Tibial artery (tissue), 4 donors: ENCODE measurements at regions not wholly inside any gene's neighbourhood (a gene's known extent, or its start where the extent isn't known, plus 50 kb on each side); places are given as distances from the start of the nearest gene placed in this dataset.

Experiments used
- DNase-seq, 2 donors: peaks; one replicate each; pipeline ENCODE4 v3.0.0-alpha.2; 2019
- H3K27ac ChIP-seq, 2 donors: fragments of 200-600 bp; sonication (generic) in 1 of 2; 1 replicate in 1 of 2; 2 replicates in 1 of 2; pipeline ENCODE4 v1.5.1; 2018 to 2019; ENCODE audit warnings: mild to moderate bottlenecking in 1 of 2
- H3K27me3 ChIP-seq, 2 donors: fragments of 200-600 bp; sonication (generic) in 1 of 2; one replicate each; pipeline versions ENCODE4 v1.5.1 to v1.6.0; 2016 to 2019
- H3K36me3 ChIP-seq, 3 donors: fragments of 200-600 bp; sonication (generic) in 2 of 3; one replicate each; pipeline ENCODE4 v1.5.1; 2016 to 2019; ENCODE audit warnings: mild to moderate bottlenecking in 2 of 3
- H3K4me1 ChIP-seq, 4 donors: fragments of 200-600 bp; sonication (generic) in 2 of 4; 1 replicate in 3 of 4; 2 replicates in 1 of 4; pipeline ENCODE4 v1.5.1; 2016 to 2019
- H3K4me3 ChIP-seq, 2 donors: fragments of 200-600 bp; sonication (generic) in 1 of 2; 1 replicate in 1 of 2; 2 replicates in 1 of 2; pipeline ENCODE4 v1.5.1; 2018 to 2019; ENCODE audit warnings: mild to moderate bottlenecking in 2 of 2
- H3K9me3 ChIP-seq, 3 donors: fragments of 200-600 bp; sonication (generic) in 1 of 3; one replicate each; pipeline ENCODE4 v1.5.1; 2016 to 2019
- CTCF ChIP-seq, 2 experiments: fragments of 200-600 bp in 1 of 2; fragments of 450-650 bp in 1 of 2; IDR thresholded peaks; one replicate each; pipeline ENCODE4 v1.5.1; 2017 to 2019; ENCODE audit warnings: antibody characterized with exemption in 2 of 2, mild to moderate bottlenecking in 1 of 2, moderate library complexity in 1 of 2
- intact Hi-C: fragments of 100-400 bp; cut with DNase I; formaldehyde crosslinking; loops from one replicate; pipeline ENCODE4 v1.15.0; 2023; ENCODE audit warnings: low total_unique reads

GRCh38 chr11:131089727-131090245, 173.5 kb upstream of the SNX19 start:
- H3K27me3 ChIP-seq: no peaks in the 10 kb centered on the region
- no peak overlapping the region for H3K27ac ChIP-seq
- H3K4me1 ChIP-seq: no peaks in the 10 kb centered on the region
- DNase-seq: no peak
- intact Hi-C loops: no loop called here
- no peak overlapping the region for H3K4me3 ChIP-seq
- no peaks in the 10 kb centered on the region for H3K36me3 ChIP-seq
- peaks cover 0 to 9% (median 0%) of the 10 kb centered on the region in 3 donors for H3K9me3 ChIP-seq
- TF ChIP-seq CTCF (IDR thresholded peaks at IDR 0.05): no peak

- no peak for TF ChIP-seq CTCF (IDR thresholded peaks at IDR 0.05)
- Histone ChIP-seq H3K9me3 (no peaks in the 10 kb centered on the region), H3K4me1 (no peaks in the 10 kb centered on the region), H3K36me3 (no peaks in the 10 kb centered on the region), H3K27ac (no peak overlapping the region), H3K27me3 (no peaks in the 10 kb centered on the region), H3K4me3 (no peak overlapping the region)
- intact Hi-C loops: no loop called here
- no peak for DNase-seq
These were observed 176.2 kb upstream of the SNX19 start for GRCh38 chr11:131092469-131092868.

GRCh38 chr11:131094827-131095226, 178.5 kb upstream of the SNX19 start:
- no peaks in the 10 kb centered on the region for H3K4me1 ChIP-seq
- H3K27me3 ChIP-seq: no peaks in the 10 kb centered on the region
- no peak for DNase-seq
- H3K9me3 ChIP-seq: no peaks in the 10 kb centered on the region
- H3K36me3 ChIP-seq: no peaks in the 10 kb centered on the region
- intact Hi-C loops: no loop called here
- TF ChIP-seq CTCF (IDR thresholded peaks at IDR 0.05): no peak
- H3K4me3 ChIP-seq: no peak overlapping the region
- no peak overlapping the region for H3K27ac ChIP-seq

GRCh38 chr11:131095511-131096185, 179.4 kb upstream of the SNX19 start:
- Histone ChIP-seq H3K27me3 (no peaks in the 10 kb centered on the region), H3K9me3 (no peaks in the 10 kb centered on the region), H3K27ac (no peak overlapping the region), H3K4me1 (no peaks in the 10 kb centered on the region), H3K36me3 (no peaks in the 10 kb centered on the region), H3K4me3 (no peak overlapping the region)
- TF ChIP-seq CTCF (IDR thresholded peaks at IDR 0.05): no peak
- intact Hi-C loops: no loop called here
- no peak for DNase-seq

- intact Hi-C loops: no loop called here
- Histone ChIP-seq H3K9me3 (no peaks in the 10 kb centered on the region), H3K27me3 (no peaks in the 10 kb centered on the region), H3K4me3 (no peak overlapping the region), H3K27ac (no peak overlapping the region), H3K4me1 (no peaks in the 10 kb centered on the region), H3K36me3 (no peaks in the 10 kb centered on the region)
- no peak for DNase-seq
- TF ChIP-seq CTCF (IDR thresholded peaks at IDR 0.05): no peak
These were observed 182.7 kb upstream of the SNX19 start for GRCh38 chr11:131099013-131099412.
